ENCODE measurements at regions not wholly inside any gene's neighbourhood (a gene's known extent, or its start where the extent isn't known, plus 50 kb on each side); places are given as distances from the start of the nearest gene placed in this dataset.

GRCh38 chr5:60386436-60387050, 313.4 kb downstream of the DEPDC1B start:
- Mint-ChIP-seq H3K27ac (ENCODE audit: unreplicated experiment) (no peak overlapping the region), H3K27me3 (ENCODE audit: unreplicated experiment) (no peaks in the 10 kb centered on the region), H3K36me3 (ENCODE audit: unreplicated experiment) (no peaks in the 10 kb centered on the region), H3K9me3 (ENCODE audit: unreplicated experiment) (no peaks in the 10 kb centered on the region), H3K4me3 (ENCODE audit: unreplicated experiment) (no peak overlapping the region), H3K4me1 (ENCODE audit: low read depth, unreplicated experiment) (no peaks in the 10 kb centered on the region)
- no peak for TF ChIP-seq CTCF (IDR thresholded peaks at IDR 0.05; ENCODE audit: partially characterized antibody, unreplicated experiment)
- no peak for DNase-seq

- H3K4me1 Mint-ChIP-seq (ENCODE audit: low read depth, unreplicated experiment): no peaks in the 10 kb centered on the region
These were observed 317.2 kb downstream of the DEPDC1B start for GRCh38 chr5:60382716-60383115.

GRCh38 chr5:60379907-60380306, 320.1 kb downstream of the DEPDC1B start:
- Mint-ChIP-seq H3K4me1 (ENCODE audit: low read depth, unreplicated experiment) (no peaks in the 10 kb centered on the region), H3K9me3 (ENCODE audit: unreplicated experiment) (no peaks in the 10 kb centered on the region), H3K27ac (ENCODE audit: unreplicated experiment) (no peak overlapping the region), H3K36me3 (ENCODE audit: unreplicated experiment) (no peaks in the 10 kb centered on the region), H3K4me3 (ENCODE audit: unreplicated experiment) (no peak overlapping the region), H3K27me3 (ENCODE audit: unreplicated experiment) (no peaks in the 10 kb centered on the region)
- no peak for TF ChIP-seq CTCF (IDR thresholded peaks at IDR 0.05; ENCODE audit: partially characterized antibody, unreplicated experiment)
- no peak for DNase-seq

More at GRCh38 chr5:60382716-60383115, 317.2 kb downstream of the DEPDC1B start:
- no peak for TF ChIP-seq CTCF (IDR thresholded peaks at IDR 0.05; ENCODE audit: partially characterized antibody, unreplicated experiment)
- no peaks in the 10 kb centered on the region for H3K27me3 Mint-ChIP-seq (ENCODE audit: unreplicated experiment)
- no peak overlapping the region for H3K4me3 Mint-ChIP-seq (ENCODE audit: unreplicated experiment)
- H3K36me3 Mint-ChIP-seq (ENCODE audit: unreplicated experiment): no peaks in the 10 kb centered on the region
- H3K9me3 Mint-ChIP-seq (ENCODE audit: unreplicated experiment): no peaks in the 10 kb centered on the region
- no peak for DNase-seq
- H3K27ac Mint-ChIP-seq (ENCODE audit: unreplicated experiment): no peak overlapping the region

GRCh38 chr5:60377826-60378225, 322.1 kb downstream of the DEPDC1B start:
- no peaks in the 10 kb centered on the region for H3K27me3 Mint-ChIP-seq (ENCODE audit: unreplicated experiment)
- TF ChIP-seq CTCF (IDR thresholded peaks at IDR 0.05; ENCODE audit: partially characterized antibody, unreplicated experiment): no peak
- H3K27ac Mint-ChIP-seq (ENCODE audit: unreplicated experiment): no peak overlapping the region
- H3K36me3 Mint-ChIP-seq (ENCODE audit: unreplicated experiment): no peaks in the 10 kb centered on the region
- no peak for DNase-seq
- H3K9me3 Mint-ChIP-seq (ENCODE audit: unreplicated experiment): no peaks in the 10 kb centered on the region
- H3K4me1 Mint-ChIP-seq (ENCODE audit: low read depth, unreplicated experiment): no peaks in the 10 kb centered on the region
- H3K4me3 Mint-ChIP-seq (ENCODE audit: unreplicated experiment): no peak overlapping the region

- DNase-seq: no peak
- TF ChIP-seq CTCF (IDR thresholded peaks at IDR 0.05; ENCODE audit: partially characterized antibody, unreplicated experiment): no peak
- Mint-ChIP-seq H3K27ac (ENCODE audit: unreplicated experiment) (no peak overlapping the region), H3K27me3 (ENCODE audit: unreplicated experiment) (no peaks in the 10 kb centered on the region), H3K4me1 (ENCODE audit: low read depth, unreplicated experiment) (no peaks in the 10 kb centered on the region), H3K4me3 (ENCODE audit: unreplicated experiment) (no peak overlapping the region), H3K36me3 (ENCODE audit: unreplicated experiment) (no peaks in the 10 kb centered on the region), H3K9me3 (ENCODE audit: unreplicated experiment) (no peaks in the 10 kb centered on the region)
These were observed 323.1 kb downstream of the DEPDC1B start for GRCh38 chr5:60376860-60377259.

Data from glutamatergic neuron (in vitro differentiated cells).